ENCODE measurements at regions not wholly inside any gene's neighbourhood (a gene's known extent, or its start where the extent isn't known, plus 50 kb on each side); places are given as distances from the start of the nearest gene placed in this dataset.

DNA sequence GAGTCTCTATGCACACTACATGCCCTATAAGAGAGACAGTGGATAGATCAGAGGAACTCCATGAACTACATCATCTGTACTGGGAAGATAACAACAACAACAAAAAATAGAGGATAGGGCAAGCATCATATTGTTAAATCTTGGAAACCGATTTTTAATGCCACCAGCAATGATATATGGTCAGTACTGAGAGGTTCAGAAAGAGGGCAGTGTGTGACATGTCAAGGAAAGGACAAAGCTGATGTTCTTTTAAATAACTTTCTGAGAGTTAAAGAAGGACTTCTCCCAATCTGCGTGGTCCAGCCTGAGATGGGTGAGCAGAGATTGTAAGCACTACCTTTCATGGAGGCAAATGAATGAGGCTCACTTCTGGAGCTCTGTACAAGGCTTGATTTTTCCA lies 62.0 kb upstream of the PHF24 start:
- Histone ChIP-seq H3K36me3 (ENCODE audit: insufficient read depth, low read length) (no peaks in the 10 kb centered on the region), H3K4me3 (ENCODE audit: low read length) (no peak overlapping the region), H3K9me3 (ENCODE audit: control insufficient read depth in 1 of 2, insufficient read depth in 1 of 2, low read length in 2 of 2) (no peaks in the 10 kb centered on the region), H3K27me3 (ENCODE audit: control insufficient read depth in 1 of 2, insufficient read depth in 2 of 2, low read length in 2 of 2) (peaks cover 10 to 20% of the 10 kb centered on the region in 2 experiments), H3K4me1 (ENCODE audit: insufficient read depth, low read length) (no peaks in the 10 kb centered on the region), H3K27ac (ENCODE audit: low read depth in 1 of 2, low read length in 2 of 2) (no peak overlapping the region)
- H3K4me1 Mint-ChIP-seq (ENCODE audit: low read depth): no peaks in the 10 kb centered on the region
- no peaks in the 10 kb centered on the region for H3K36me3 Mint-ChIP-seq (ENCODE audit: low read depth)
- peaks cover 69% of the 10 kb centered on the region for H3K27me3 Mint-ChIP-seq
- TF ChIP-seq, protein P1, sequence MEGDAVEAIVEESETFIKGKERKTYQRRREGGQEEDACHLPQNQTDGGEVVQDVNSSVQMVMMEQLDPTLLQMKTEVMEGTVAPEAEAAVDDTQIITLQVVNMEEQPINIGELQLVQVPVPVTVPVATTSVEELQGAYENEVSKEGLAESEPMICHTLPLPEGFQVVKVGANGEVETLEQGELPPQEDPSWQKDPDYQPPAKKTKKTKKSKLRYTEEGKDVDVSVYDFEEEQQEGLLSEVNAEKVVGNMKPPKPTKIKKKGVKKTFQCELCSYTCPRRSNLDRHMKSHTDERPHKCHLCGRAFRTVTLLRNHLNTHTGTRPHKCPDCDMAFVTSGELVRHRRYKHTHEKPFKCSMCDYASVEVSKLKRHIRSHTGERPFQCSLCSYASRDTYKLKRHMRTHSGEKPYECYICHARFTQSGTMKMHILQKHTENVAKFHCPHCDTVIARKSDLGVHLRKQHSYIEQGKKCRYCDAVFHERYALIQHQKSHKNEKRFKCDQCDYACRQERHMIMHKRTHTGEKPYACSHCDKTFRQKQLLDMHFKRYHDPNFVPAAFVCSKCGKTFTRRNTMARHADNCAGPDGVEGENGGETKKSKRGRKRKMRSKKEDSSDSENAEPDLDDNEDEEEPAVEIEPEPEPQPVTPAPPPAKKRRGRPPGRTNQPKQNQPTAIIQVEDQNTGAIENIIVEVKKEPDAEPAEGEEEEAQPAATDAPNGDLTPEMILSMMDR (IDR thresholded peaks at IDR 0.05): no peak
- intact Hi-C loops (cut with DNase I, micrococcal nuclease): loop anchor here in 1 of 2 experiments (5.0 kb wide), 1 partner anchor 656 kb away; no protein-coding TSS in a partner anchor
- ChIA-PET POLR2A (no interaction called here), CTCF (interaction anchor here (1.0 kb wide), 1 partner anchor 28 kb away, joined by 4 read pairs; no protein-coding TSS in a partner anchor)
- no peak for DNase-seq
- ATAC-seq (ENCODE audit: poor library complexity): no peak
- no peak overlapping the region for H3K4me3 Mint-ChIP-seq
- no peak overlapping the region for H3K27ac Mint-ChIP-seq
- H3K9me3 Mint-ChIP-seq: no peaks in the 10 kb centered on the region

DNA sequence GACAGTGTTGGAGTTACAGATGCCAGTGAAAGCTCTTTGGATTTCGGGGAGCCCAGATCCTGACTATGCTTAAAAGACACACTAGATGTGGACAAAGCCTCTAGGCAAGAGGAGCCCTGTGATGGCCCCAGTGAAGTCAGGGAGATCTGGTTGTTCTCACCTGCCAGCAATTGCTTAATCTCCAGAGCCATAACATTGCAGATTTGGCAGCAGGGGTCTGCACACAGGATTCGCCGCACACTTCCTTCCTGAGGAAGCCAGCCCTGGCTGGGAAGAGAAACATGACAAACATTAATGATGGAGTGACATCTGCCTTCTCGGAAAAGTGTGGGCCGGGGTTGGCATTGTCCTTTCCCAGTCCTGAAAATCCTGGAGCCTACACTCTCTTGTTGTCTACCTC lies 65.2 kb upstream of the PHF24 start:
- ATAC-seq (ENCODE audit: poor library complexity): no peak
- H3K27ac Mint-ChIP-seq: no peak overlapping the region
- POLR2A ChIA-PET: no interaction called here
- no peak overlapping the region for H3K4me3 ChIP-seq (ENCODE audit: low read length)
- no peaks in the 10 kb centered on the region for H3K9me3 Mint-ChIP-seq
- DNase-seq: no peak
- no peaks in the 10 kb centered on the region for H3K36me3 ChIP-seq (ENCODE audit: insufficient read depth, low read length)
- intact Hi-C loops (cut with DNase I, micrococcal nuclease): no loop called here
- no peaks in the 10 kb centered on the region for H3K4me1 ChIP-seq (ENCODE audit: insufficient read depth, low read length)
- CTCF ChIA-PET: no interaction called here
- no peak overlapping the region for H3K27ac ChIP-seq (ENCODE audit: low read depth in 1 of 2, low read length in 2 of 2)
- H3K9me3 ChIP-seq (ENCODE audit: control insufficient read depth in 1 of 2, insufficient read depth in 1 of 2, low read length in 2 of 2): no peaks in the 10 kb centered on the region
- H3K4me1 Mint-ChIP-seq (ENCODE audit: low read depth): no peaks in the 10 kb centered on the region
- H3K4me3 Mint-ChIP-seq: no peak overlapping the region
- TF ChIP-seq, protein P1 (IDR thresholded peaks at IDR 0.05): no peak
- H3K36me3 Mint-ChIP-seq (ENCODE audit: low read depth): no peaks in the 10 kb centered on the region
- H3K27me3 ChIP-seq (ENCODE audit: control insufficient read depth in 1 of 2, insufficient read depth in 2 of 2, low read length in 2 of 2): peaks cover 3 to 20% of the 10 kb centered on the region in 2 experiments
- H3K27me3 Mint-ChIP-seq: peaks cover 51% of the 10 kb centered on the region

DNA sequence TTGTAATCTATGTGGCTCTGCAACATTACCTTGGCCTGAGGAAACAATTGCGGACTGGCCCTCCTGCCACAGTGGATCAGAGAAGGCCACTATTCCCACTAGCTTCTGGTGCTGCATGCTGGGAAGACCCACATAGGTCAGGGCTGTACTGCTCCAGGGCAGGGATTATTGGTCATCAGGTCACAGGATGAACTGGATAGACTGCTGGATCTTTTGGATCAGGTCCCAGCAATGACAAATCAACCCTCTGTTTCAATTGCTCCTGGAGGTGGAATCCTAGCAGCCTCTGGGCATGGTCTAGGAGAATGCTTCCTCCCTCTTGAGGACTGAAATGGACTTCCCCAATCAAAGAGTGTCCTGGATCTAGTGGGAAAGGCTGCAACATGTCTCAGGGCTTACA lies 66.7 kb upstream of the PHF24 start:
- Mint-ChIP-seq H3K36me3 (ENCODE audit: low read depth) (no peaks in the 10 kb centered on the region), H3K27ac (no peak overlapping the region), H3K4me1 (ENCODE audit: low read depth) (no peaks in the 10 kb centered on the region), H3K9me3 (no peaks in the 10 kb centered on the region), H3K4me3 (no peak overlapping the region), H3K27me3 (peaks cover 37% of the 10 kb centered on the region)
- no peak overlapping the region for H3K4me3 ChIP-seq (ENCODE audit: low read length)
- no peaks in the 10 kb centered on the region for H3K9me3 ChIP-seq (ENCODE audit: control insufficient read depth in 1 of 2, insufficient read depth in 1 of 2, low read length in 2 of 2)
- H3K4me1 ChIP-seq (ENCODE audit: insufficient read depth, low read length): no peaks in the 10 kb centered on the region
- no peak for DNase-seq
- no peaks in the 10 kb centered on the region for H3K36me3 ChIP-seq (ENCODE audit: insufficient read depth, low read length)
- ATAC-seq (ENCODE audit: poor library complexity): no peak
- TF ChIP-seq, protein P1 (IDR thresholded peaks at IDR 0.05): no peak
- peaks cover 3 to 11% of the 10 kb centered on the region in 2 experiments for H3K27me3 ChIP-seq (ENCODE audit: control insufficient read depth in 1 of 2, insufficient read depth in 2 of 2, low read length in 2 of 2)
- intact Hi-C loops (cut with DNase I, micrococcal nuclease): no loop called here
- H3K27ac ChIP-seq (ENCODE audit: low read depth in 1 of 2, low read length in 2 of 2): no peak overlapping the region
- ChIA-PET CTCF (no interaction called here), POLR2A (no interaction called here)

Data from CD4-positive, alpha-beta T cell (primary cell).